ENCODE measurements at regions not wholly inside any gene's neighbourhood (a gene's known extent, or its start where the extent isn't known, plus 50 kb on each side); places are given as distances from the start of the nearest gene placed in this dataset.

DNA sequence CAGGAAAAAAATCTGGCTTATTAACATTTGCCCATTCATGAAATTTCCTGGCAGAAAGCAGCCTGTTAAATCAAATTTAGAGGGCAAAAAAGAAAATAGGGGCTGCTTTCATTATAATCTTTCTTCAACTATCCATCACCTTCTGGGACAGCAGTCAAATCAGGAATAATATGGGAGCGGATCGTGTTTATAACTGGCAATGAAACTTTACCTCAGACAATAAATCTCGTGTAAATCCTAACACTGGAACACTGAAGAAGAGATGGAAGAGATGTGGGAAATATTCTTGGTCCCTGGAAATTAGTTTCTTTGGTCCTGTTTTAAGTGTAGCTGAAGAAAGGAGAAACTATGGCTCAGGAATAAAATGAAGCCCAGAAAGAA, 77.5 kb upstream of the SERTAD2 start:
- 19 to 23% methylated on average over 3 of the region's 3 CpGs for WGBS, 2 donors
- no peaks in the 10 kb centered on the region for H3K36me3 ChIP-seq
- peaks cover 0 to 69% (median 12%) of the 10 kb centered on the region in 4 donors for H3K4me1 ChIP-seq
- H3K4me3 ChIP-seq = peak overlapping the region in 3 of 4 donors; percentile 28 to 51 (median 40)
- peak overlapping the region; percentile 74 to 90 (median 86) for H3K27ac ChIP-seq
- no peaks in the 10 kb centered on the region for H3K27me3 ChIP-seq
- no peaks in the 10 kb centered on the region for H3K9me3 ChIP-seq
- DNase-seq (ENCODE audit: low spot score in 2 of 2) = no peak
- TF ChIP-seq POLR2A (IDR thresholded peaks at IDR 0.05) = no peak
- TF ChIP-seq, protein P1, sequence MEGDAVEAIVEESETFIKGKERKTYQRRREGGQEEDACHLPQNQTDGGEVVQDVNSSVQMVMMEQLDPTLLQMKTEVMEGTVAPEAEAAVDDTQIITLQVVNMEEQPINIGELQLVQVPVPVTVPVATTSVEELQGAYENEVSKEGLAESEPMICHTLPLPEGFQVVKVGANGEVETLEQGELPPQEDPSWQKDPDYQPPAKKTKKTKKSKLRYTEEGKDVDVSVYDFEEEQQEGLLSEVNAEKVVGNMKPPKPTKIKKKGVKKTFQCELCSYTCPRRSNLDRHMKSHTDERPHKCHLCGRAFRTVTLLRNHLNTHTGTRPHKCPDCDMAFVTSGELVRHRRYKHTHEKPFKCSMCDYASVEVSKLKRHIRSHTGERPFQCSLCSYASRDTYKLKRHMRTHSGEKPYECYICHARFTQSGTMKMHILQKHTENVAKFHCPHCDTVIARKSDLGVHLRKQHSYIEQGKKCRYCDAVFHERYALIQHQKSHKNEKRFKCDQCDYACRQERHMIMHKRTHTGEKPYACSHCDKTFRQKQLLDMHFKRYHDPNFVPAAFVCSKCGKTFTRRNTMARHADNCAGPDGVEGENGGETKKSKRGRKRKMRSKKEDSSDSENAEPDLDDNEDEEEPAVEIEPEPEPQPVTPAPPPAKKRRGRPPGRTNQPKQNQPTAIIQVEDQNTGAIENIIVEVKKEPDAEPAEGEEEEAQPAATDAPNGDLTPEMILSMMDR (IDR thresholded peaks at IDR 0.05) = no peak
- TF ChIP-seq EP300 (IDR thresholded peaks at IDR 0.05) = no peak

DNA sequence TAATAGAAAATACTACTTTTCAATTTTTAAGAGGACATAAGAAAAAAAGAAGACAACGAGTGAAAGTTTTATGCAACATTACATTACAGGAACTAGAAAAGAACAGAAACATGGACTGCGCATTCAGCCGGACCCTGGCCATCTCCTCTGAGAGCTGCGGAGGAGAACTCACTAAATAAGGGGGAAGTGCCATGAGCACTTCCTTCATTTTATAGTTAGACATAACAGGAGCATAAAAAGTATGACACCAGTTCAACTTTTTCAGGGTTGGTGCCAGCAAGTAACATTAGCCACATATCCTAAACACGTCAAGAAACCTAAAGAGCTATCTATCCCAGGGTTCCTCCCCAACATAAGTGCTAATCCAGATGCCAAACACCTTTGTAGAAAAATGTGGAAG, 78.0 kb upstream of the SERTAD2 start:
- DNase-seq (ENCODE audit: low spot score in 2 of 2) = peak in 1 of 2 donors; percentile 35

DNA sequence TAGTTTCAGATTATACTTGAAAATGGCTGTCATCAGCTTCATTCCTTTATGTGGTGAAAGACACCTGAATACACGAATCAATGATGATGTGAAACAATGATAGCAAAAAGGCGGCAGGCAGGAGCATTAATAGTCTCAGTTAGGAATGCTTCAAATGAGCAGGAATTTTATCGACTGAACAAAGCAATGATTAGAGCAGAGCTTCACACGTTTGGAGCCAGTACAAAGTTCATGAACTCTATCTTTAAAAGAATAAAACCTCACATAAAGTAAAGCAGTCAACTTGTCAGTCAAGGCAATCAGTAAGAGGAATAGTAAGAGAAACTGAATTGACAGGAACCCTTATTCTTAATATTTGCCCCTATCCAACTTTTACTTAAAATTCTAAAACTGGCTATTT, 78.4 kb upstream of the SERTAD2 start:
- no peak overlapping the region for H3K4me3 ChIP-seq
- no peak for TF ChIP-seq EP300 (IDR thresholded peaks at IDR 0.05)
- no peak for TF ChIP-seq POLR2A (IDR thresholded peaks at IDR 0.05)
- TF ChIP-seq, protein P1 (IDR thresholded peaks at IDR 0.05) = no peak
- 42 to 47% methylated on average over 4 of the region's 4 CpGs for WGBS, 2 donors
- no peaks in the 10 kb centered on the region for H3K27me3 ChIP-seq
- no peaks in the 10 kb centered on the region for H3K36me3 ChIP-seq
- no peaks in the 10 kb centered on the region for H3K9me3 ChIP-seq
- peak overlapping the region in 3 of 4 donors; percentile 74 to 90 (median 89) for H3K27ac ChIP-seq
- no peak for DNase-seq (ENCODE audit: low spot score in 2 of 2)
- peaks cover 0 to 61% (median 9%) of the 10 kb centered on the region in 4 donors for H3K4me1 ChIP-seq

More for the DNA sequence above, 78.0 kb upstream of the SERTAD2 start:
- Histone ChIP-seq H3K4me3 (peak overlapping the region in 1 of 4 donors; percentile 18), H3K36me3 (no peaks in the 10 kb centered on the region), H3K4me1 (peaks cover 0 to 65% (median 11%) of the 10 kb centered on the region in 4 donors), H3K27ac (peak overlapping the region in 3 of 4 donors; percentile 74 to 90 (median 89)), H3K27me3 (no peaks in the 10 kb centered on the region), H3K9me3 (no peaks in the 10 kb centered on the region)
- 65 to 69% methylated on average over 5 of the region's 5 CpGs for WGBS, 2 donors
- no peak for TF ChIP-seq POLR2A (IDR thresholded peaks at IDR 0.05)
- peak in 1 of 2 donors; percentile 41 for TF ChIP-seq EP300 (IDR thresholded peaks at IDR 0.05)

DNA sequence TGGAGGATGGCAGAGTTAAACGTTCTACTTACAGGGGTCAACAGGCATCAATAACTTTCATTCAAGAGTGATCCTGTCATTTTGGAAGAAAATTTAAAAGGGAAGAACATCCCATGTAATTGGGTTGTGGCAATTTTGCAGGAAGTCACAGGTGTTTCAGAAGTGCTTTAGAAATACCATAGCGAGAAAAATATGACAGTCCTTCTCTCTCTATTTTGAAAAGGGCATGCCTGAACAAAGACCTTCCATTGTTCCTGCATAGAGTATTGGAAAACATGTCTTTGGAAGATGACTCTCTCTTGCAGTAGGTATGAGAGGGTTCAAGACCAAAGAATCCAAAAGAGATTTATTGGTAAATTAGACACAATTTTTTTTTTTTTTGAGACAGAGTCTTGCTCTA, 81.8 kb upstream of the SERTAD2 start:
- no peak for TF ChIP-seq EP300 (IDR thresholded peaks at IDR 0.05)
- TF ChIP-seq, protein P1 (IDR thresholded peaks at IDR 0.05) = no peak
- TF ChIP-seq POLR2A (IDR thresholded peaks at IDR 0.05) = no peak
- Histone ChIP-seq H3K9me3 (no peaks in the 10 kb centered on the region), H3K27me3 (no peaks in the 10 kb centered on the region), H3K4me1 (peaks cover 0 to 35% (median 4%) of the 10 kb centered on the region in 4 donors), H3K4me3 (no peak overlapping the region), H3K36me3 (no peaks in the 10 kb centered on the region), H3K27ac (no peak overlapping the region)
- DNase-seq (ENCODE audit: low spot score in 2 of 2) = no peak
- 58 to 69% methylated on average over 2 of the region's 2 CpGs for WGBS, 2 donors

DNA sequence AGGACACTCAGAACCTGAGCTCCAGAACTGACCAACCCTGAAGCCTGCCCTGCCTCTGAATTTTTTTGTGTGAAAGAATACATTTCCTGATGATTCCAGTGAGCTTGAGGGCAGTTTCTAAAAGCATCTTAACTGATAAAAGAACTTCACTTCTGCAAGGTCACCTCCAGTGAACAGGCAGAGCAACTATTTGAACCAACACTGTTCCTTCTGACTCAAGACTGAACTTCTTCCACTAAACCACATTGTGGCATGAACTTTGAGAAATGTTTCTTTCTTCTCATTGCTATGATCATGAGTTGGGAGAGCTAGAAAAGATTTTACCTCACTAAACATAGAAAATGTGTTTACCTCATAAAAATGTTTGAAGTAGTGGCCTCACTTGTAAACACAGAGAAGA, 83.8 kb upstream of the SERTAD2 start:
- H3K4me1 ChIP-seq = peaks cover 0 to 19% (median 2%) of the 10 kb centered on the region in 4 donors
- H3K27me3 ChIP-seq = no peaks in the 10 kb centered on the region
- no peak overlapping the region for H3K4me3 ChIP-seq
- TF ChIP-seq POLR2A (IDR thresholded peaks at IDR 0.05) (no peak), EP300 (IDR thresholded peaks at IDR 0.05) (no peak)
- TF ChIP-seq, protein P1 (IDR thresholded peaks at IDR 0.05) = no peak
- no peak overlapping the region for H3K27ac ChIP-seq
- no peaks in the 10 kb centered on the region for H3K9me3 ChIP-seq
- DNase-seq (ENCODE audit: low spot score in 2 of 2) = no peak
- no peaks in the 10 kb centered on the region for H3K36me3 ChIP-seq

DNA sequence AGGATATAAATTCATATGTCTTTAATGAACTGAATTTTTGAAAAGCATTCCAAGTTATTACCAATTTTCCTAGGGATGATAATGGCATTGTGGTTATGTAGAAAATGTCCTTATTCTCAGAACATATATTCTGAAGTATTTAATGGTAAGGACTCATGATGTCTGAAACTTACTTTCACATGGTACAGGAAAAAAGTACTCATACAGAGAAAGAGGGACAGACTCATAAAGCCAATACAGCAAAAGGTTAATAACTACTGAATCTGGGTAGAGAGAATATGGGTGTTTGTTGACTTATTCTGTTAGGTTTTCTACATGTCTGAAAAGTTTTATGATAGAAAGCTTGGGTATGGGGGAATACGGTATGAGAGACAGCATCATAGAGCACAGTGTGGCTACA, 84.3 kb upstream of the SERTAD2 start:
- Histone ChIP-seq H3K27me3 (no peaks in the 10 kb centered on the region), H3K9me3 (no peaks in the 10 kb centered on the region), H3K36me3 (no peaks in the 10 kb centered on the region), H3K27ac (no peak overlapping the region), H3K4me3 (no peak overlapping the region), H3K4me1 (peaks cover 0 to 17% (median 2%) of the 10 kb centered on the region in 4 donors)
- 91 to 93% methylated on average over 1 of the region's 1 CpG for WGBS, 2 donors
- no peak for DNase-seq (ENCODE audit: low spot score in 2 of 2)
- TF ChIP-seq EP300 (IDR thresholded peaks at IDR 0.05) (no peak), POLR2A (IDR thresholded peaks at IDR 0.05) (no peak)
- TF ChIP-seq, protein P1 (IDR thresholded peaks at IDR 0.05) = no peak
